SK-N-SH treated with all-trans-retinoic acid at 6 μM for 48 hours (cell line): ENCODE measurements at regions not wholly inside any gene's neighbourhood (a gene's known extent, or its start where the extent isn't known, plus 50 kb on each side); places are given as distances from the start of the nearest gene placed in this dataset.

Source experiments
- CSDC2 ChIP-seq: fragments of 250-450 bp; sonication (Bioruptor Pico); IDR thresholded peaks from 2 replicates; pipeline ENCODE4 v1.5.0; 2020; ENCODE audit warnings: mild to moderate bottlenecking, moderate library complexity
- PATZ1 ChIP-seq: fragments of 250-450 bp; sonication (Bioruptor Pico); IDR thresholded peaks from 2 replicates; pipeline ENCODE4 v1.8.0; 2020; ENCODE audit warnings: mild to moderate bottlenecking, moderate library complexity, borderline replicate concordance
- POU6F1 ChIP-seq: fragments of 250-450 bp; sonication (Bioruptor Pico); IDR thresholded peaks from 2 replicates; pipeline ENCODE4 v1.8.0; 2021; ENCODE audit warnings: low read depth, mild to moderate bottlenecking, moderate library complexity, borderline replicate concordance
- PPARA ChIP-seq: fragments of 250-450 bp; sonication (Bioruptor Pico); IDR thresholded peaks from 2 replicates; pipeline ENCODE4 v1.5.0; 2020; ENCODE audit warnings: mild to moderate bottlenecking, borderline replicate concordance
- RARB ChIP-seq: fragments of 250-450 bp; sonication (Bioruptor Pico); IDR thresholded peaks from 2 replicates; pipeline ENCODE4 v1.8.0; 2021; ENCODE audit warnings: mild to moderate bottlenecking, moderate library complexity
- SNAI2 ChIP-seq: fragments of 250-450 bp; sonication (Bioruptor Pico); IDR thresholded peaks from 2 replicates; pipeline ENCODE4 v1.5.0; 2020; ENCODE audit warnings: mild to moderate bottlenecking, moderate library complexity
- TOX ChIP-seq: fragments of 250-450 bp; sonication (Bioruptor Pico); IDR thresholded peaks from 2 replicates; pipeline ENCODE4 v1.8.0; 2021; ENCODE audit warnings: mild to moderate bottlenecking, moderate library complexity, borderline replicate concordance
- ZC3H10 ChIP-seq: fragments of 250-450 bp; sonication (Bioruptor Pico); IDR thresholded peaks from 2 replicates; pipeline ENCODE4 v1.5.1; 2021; ENCODE audit warnings: mild to moderate bottlenecking, moderate library complexity
- TF ChIP-seq, protein P1 (sequence below): fragments of 250-450 bp; sonication (Bioruptor Pico); IDR thresholded peaks from 2 replicates; pipeline ENCODE4 v1.5.0; 2020; ENCODE audit warnings: mild to moderate bottlenecking, moderate library complexity

GRCh38 chr10:125233726-125234125 is 73.4 kb upstream of the CTBP2 start:
- TF ChIP-seq, protein P1, sequence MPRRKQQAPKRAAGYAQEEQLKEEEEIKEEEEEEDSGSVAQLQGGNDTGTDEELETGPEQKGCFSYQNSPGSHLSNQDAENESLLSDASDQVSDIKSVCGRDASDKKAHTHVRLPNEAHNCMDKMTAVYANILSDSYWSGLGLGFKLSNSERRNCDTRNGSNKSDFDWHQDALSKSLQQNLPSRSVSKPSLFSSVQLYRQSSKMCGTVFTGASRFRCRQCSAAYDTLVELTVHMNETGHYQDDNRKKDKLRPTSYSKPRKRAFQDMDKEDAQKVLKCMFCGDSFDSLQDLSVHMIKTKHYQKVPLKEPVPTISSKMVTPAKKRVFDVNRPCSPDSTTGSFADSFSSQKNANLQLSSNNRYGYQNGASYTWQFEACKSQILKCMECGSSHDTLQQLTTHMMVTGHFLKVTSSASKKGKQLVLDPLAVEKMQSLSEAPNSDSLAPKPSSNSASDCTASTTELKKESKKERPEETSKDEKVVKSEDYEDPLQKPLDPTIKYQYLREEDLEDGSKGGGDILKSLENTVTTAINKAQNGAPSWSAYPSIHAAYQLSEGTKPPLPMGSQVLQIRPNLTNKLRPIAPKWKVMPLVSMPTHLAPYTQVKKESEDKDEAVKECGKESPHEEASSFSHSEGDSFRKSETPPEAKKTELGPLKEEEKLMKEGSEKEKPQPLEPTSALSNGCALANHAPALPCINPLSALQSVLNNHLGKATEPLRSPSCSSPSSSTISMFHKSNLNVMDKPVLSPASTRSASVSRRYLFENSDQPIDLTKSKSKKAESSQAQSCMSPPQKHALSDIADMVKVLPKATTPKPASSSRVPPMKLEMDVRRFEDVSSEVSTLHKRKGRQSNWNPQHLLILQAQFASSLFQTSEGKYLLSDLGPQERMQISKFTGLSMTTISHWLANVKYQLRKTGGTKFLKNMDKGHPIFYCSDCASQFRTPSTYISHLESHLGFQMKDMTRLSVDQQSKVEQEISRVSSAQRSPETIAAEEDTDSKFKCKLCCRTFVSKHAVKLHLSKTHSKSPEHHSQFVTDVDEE (CRISPR knock-in tag): no peak
- TF ChIP-seq CSDC2 (CRISPR knock-in tag) (no peak), SNAI2 (CRISPR knock-in tag) (no peak), PATZ1 (CRISPR knock-in tag) (no peak), ZC3H10 (CRISPR knock-in tag) (no peak), TOX (CRISPR knock-in tag) (no peak), PPARA (CRISPR knock-in tag) (no peak), POU6F1 (CRISPR knock-in tag) (no peak), RARB (CRISPR knock-in tag) (no peak)
